ENCODE measurements at regions not wholly inside any gene's neighbourhood (a gene's known extent, or its start where the extent isn't known, plus 50 kb on each side); places are given as distances from the start of the nearest gene placed in this dataset.
A peak's percentile ranks its signal among the peaks of the same experiment; 100 is the strongest.

GRCh38 chr4:148866666-148867065 is 424.5 kb upstream of the NR3C2 start:
- Histone ChIP-seq H3K27ac (ENCODE audit: insufficient read depth, low read length) (no peak overlapping the region), H4K20me1 (ENCODE audit: control insufficient read depth, extremely low read depth, insufficient read depth, low read length) (no peaks in the 10 kb centered on the region), H3K4me3 (replicated peaks in 1 of 4; ENCODE audit: control extremely low read depth in 1 of 4, insufficient read depth in 1 of 4, low read depth in 3 of 4, low read length in 4 of 4) (no peak overlapping the region), H3K9me3 (ENCODE audit: control insufficient read depth, insufficient read depth, low read depth, low read length) (no peaks in the 10 kb centered on the region), H3K4me2 (ENCODE audit: extremely low read depth, insufficient read depth, low read length) (no peak overlapping the region), H3K4me1 (ENCODE audit: control insufficient read depth, extremely low read depth, insufficient read depth, low read length) (no peaks in the 10 kb centered on the region), H3K27me3 (ENCODE audit: control insufficient read depth, insufficient read depth, low read length) (no peaks in the 10 kb centered on the region), H3K9ac (ENCODE audit: insufficient read depth, low read length) (no peak overlapping the region), H3K79me2 (ENCODE audit: control insufficient read depth, insufficient read depth, low read length) (no peaks in the 10 kb centered on the region), H2AFZ (ENCODE audit: low read length) (no peak overlapping the region), H3K36me3 (ENCODE audit: control insufficient read depth, insufficient read depth, low read length) (no peaks in the 10 kb centered on the region)
- no peak for TF ChIP-seq EZH2 (IDR thresholded peaks at IDR 0.05; ENCODE audit: low read length, missing control alignments)
- TF ChIP-seq, protein P1, sequence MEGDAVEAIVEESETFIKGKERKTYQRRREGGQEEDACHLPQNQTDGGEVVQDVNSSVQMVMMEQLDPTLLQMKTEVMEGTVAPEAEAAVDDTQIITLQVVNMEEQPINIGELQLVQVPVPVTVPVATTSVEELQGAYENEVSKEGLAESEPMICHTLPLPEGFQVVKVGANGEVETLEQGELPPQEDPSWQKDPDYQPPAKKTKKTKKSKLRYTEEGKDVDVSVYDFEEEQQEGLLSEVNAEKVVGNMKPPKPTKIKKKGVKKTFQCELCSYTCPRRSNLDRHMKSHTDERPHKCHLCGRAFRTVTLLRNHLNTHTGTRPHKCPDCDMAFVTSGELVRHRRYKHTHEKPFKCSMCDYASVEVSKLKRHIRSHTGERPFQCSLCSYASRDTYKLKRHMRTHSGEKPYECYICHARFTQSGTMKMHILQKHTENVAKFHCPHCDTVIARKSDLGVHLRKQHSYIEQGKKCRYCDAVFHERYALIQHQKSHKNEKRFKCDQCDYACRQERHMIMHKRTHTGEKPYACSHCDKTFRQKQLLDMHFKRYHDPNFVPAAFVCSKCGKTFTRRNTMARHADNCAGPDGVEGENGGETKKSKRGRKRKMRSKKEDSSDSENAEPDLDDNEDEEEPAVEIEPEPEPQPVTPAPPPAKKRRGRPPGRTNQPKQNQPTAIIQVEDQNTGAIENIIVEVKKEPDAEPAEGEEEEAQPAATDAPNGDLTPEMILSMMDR (conservative IDR thresholded peaks at IDR 0.05 in 1 of 2, IDR thresholded peaks at IDR 0.05 in 1 of 2; ENCODE audit: low read depth in 1 of 2, low read length in 2 of 2), result no peak
- DNase-seq (ENCODE audit: low read depth in 2 of 2), result no peak

GRCh38 chr4:148857973-148858534 is 415.8 kb upstream of the NR3C2 start:
- Histone ChIP-seq H3K36me3 (ENCODE audit: control insufficient read depth, insufficient read depth, low read length) (no peaks in the 10 kb centered on the region), H3K27me3 (ENCODE audit: control insufficient read depth, insufficient read depth, low read length) (no peaks in the 10 kb centered on the region), H3K9me3 (ENCODE audit: control insufficient read depth, insufficient read depth, low read depth, low read length) (no peaks in the 10 kb centered on the region), H3K27ac (ENCODE audit: insufficient read depth, low read length) (no peak overlapping the region), H3K79me2 (ENCODE audit: control insufficient read depth, insufficient read depth, low read length) (no peaks in the 10 kb centered on the region), H3K4me1 (ENCODE audit: control insufficient read depth, extremely low read depth, insufficient read depth, low read length) (no peaks in the 10 kb centered on the region), H3K4me3 (replicated peaks in 1 of 4; ENCODE audit: control extremely low read depth in 1 of 4, insufficient read depth in 1 of 4, low read depth in 3 of 4, low read length in 4 of 4) (no peak overlapping the region), H3K4me2 (ENCODE audit: extremely low read depth, insufficient read depth, low read length) (no peak overlapping the region), H4K20me1 (ENCODE audit: control insufficient read depth, extremely low read depth, insufficient read depth, low read length) (no peaks in the 10 kb centered on the region), H2AFZ (ENCODE audit: low read length) (no peak overlapping the region), H3K9ac (ENCODE audit: insufficient read depth, low read length) (no peak overlapping the region)
- TF ChIP-seq, protein P1 (conservative IDR thresholded peaks at IDR 0.05 in 1 of 2, IDR thresholded peaks at IDR 0.05 in 1 of 2; ENCODE audit: low read depth in 1 of 2, low read length in 2 of 2), result no peak
- no peak for TF ChIP-seq EZH2 (IDR thresholded peaks at IDR 0.05; ENCODE audit: low read length, missing control alignments)
- DNase-seq (ENCODE audit: low read depth in 2 of 2), result no peak

DNA sequence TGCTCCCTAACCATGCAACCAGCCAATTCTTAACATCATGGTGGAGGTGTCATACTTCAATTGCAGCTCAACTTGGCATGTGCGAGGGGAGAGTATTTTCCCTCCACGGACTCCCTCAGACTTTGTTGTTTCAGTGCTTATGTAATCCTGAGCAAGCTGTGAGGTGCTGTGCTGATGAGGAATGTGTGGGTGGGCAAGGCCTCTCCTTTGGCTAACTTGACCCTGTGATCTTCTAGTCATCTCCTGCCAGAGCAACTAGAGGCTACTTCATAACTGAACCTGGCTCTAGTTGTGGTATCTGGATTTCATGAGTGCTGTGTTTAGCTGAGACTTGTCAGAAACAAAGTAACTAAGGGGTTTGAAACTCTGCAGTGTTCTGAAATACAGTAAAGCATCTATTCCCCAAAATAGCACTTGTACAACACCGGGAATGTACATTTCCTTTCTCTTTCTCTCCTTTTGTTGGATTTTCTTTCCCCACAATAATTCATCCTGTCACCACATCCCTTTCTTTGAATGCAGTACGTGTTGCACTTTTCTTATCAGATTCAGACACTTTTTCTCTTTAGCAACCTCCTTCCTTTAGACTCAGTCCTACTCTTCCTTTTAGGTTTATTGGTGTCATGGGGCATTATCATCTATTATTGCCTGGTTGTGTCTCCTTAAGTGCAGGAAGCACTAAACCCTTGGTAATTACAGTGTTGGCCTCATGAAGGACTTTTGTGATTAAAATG is 415.2 kb upstream of the NR3C2 start:
- Histone ChIP-seq H3K27me3 (ENCODE audit: control insufficient read depth, insufficient read depth, low read length) (no peaks in the 10 kb centered on the region), H3K27ac (ENCODE audit: insufficient read depth, low read length) (no peak overlapping the region), H3K4me2 (ENCODE audit: extremely low read depth, insufficient read depth, low read length) (no peak overlapping the region), H3K79me2 (ENCODE audit: control insufficient read depth, insufficient read depth, low read length) (no peaks in the 10 kb centered on the region), H3K9ac (ENCODE audit: insufficient read depth, low read length) (no peak overlapping the region), H2AFZ (ENCODE audit: low read length) (no peak overlapping the region), H3K9me3 (ENCODE audit: control insufficient read depth, insufficient read depth, low read depth, low read length) (no peaks in the 10 kb centered on the region), H3K4me1 (ENCODE audit: control insufficient read depth, extremely low read depth, insufficient read depth, low read length) (no peaks in the 10 kb centered on the region), H4K20me1 (ENCODE audit: control insufficient read depth, extremely low read depth, insufficient read depth, low read length) (no peaks in the 10 kb centered on the region), H3K4me3 (replicated peaks in 1 of 4; ENCODE audit: control extremely low read depth in 1 of 4, insufficient read depth in 1 of 4, low read depth in 3 of 4, low read length in 4 of 4) (no peak overlapping the region), H3K36me3 (ENCODE audit: control insufficient read depth, insufficient read depth, low read length) (no peaks in the 10 kb centered on the region)
- TF ChIP-seq, protein P1 (conservative IDR thresholded peaks at IDR 0.05 in 1 of 2, IDR thresholded peaks at IDR 0.05 in 1 of 2; ENCODE audit: low read depth in 1 of 2, low read length in 2 of 2), result no peak
- TF ChIP-seq EZH2 (IDR thresholded peaks at IDR 0.05; ENCODE audit: low read length, missing control alignments), result no peak
- DNase-seq (ENCODE audit: low read depth in 2 of 2), result peak in 1 of 2 donors; percentile 63
